GM18861 (cell line): ENCODE measurements at regions not wholly inside any gene's neighbourhood (a gene's known extent, or its start where the extent isn't known, plus 50 kb on each side); places are given as distances from the start of the nearest gene placed in this dataset.
"Not testable (repeated sequence)": the region's sequence is repeated elsewhere in the genome, so short reads cannot be mapped to it uniquely, and the experiment has no call there.

ENCODE experiments used
- ATAC-seq: cut with Tn5 transposase; IDR thresholded peaks from one replicate; pipeline ENCODE4 v1.9.1; 2021; ENCODE audit not compliant: unreplicated experiment

DNA sequence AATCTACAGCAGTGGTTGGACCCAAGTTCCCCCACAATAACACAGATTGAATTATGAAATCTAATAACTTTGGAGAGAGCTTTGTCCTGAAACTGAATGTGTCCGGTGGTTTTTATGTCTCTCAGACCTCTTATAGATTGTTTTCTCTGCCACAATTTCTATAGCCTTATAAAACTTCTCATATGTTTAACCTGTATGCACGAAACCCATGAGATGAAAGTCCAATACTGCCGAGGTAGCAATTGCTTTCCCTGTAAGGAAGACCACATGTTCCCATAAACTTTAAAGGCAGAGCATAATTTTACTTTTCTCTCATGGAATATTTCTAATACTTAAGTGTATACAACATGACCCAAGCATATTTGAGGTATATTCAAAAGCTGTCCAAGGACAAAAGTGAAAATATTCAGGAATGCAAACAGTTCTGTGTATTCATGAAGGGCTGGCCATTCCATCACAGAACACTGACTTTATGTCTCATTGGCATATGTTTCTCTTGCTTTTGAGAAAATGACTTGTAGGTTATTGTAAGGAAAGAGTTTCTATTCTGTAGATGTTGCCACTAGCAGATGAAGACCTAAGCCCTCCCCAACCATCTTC is 94.4 kb upstream of the TLE4 start:
- ATAC-seq, result no peak

DNA sequence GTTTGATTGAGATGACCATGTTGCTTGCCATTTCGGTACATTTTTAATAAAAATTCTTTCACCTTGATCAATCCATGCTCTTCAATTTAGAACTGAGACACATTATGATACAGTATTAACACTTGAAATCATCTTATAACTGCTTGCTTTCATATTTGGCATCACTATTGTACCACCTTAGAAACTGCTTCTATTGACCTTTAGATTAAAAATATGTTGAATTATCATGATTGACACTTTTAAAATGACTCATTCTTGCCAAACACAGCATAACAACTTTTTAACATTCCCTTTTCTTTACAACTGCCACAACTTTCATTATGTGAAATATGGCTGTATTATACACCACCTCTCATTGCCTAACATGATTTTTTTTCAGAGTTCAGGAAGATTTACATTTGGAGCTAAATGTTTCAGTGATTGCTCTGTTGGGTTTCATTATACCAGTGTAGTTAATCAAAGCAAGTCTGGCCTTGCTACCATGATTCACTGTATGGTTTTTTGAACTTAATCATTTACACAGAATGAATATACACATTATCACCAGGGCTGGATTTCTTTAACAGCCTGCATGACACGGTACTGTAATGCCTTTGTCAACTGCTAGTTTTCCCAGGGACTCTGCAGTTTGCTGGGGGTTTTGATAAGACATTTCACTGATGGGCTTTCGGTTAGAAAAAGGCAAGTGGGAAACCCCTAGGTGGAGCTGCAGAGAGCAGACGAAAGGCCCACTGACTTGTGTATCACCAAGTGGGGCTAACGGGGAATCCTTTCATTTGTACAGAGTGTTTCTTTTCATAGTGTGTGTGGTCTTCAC is 93.6 kb upstream of the TLE4 start:
- ATAC-seq, result peak; percentile 45

GRCh38 chr9:79480639-79481038 is 91.1 kb upstream of the TLE4 start:
- no peak for ATAC-seq

DNA sequence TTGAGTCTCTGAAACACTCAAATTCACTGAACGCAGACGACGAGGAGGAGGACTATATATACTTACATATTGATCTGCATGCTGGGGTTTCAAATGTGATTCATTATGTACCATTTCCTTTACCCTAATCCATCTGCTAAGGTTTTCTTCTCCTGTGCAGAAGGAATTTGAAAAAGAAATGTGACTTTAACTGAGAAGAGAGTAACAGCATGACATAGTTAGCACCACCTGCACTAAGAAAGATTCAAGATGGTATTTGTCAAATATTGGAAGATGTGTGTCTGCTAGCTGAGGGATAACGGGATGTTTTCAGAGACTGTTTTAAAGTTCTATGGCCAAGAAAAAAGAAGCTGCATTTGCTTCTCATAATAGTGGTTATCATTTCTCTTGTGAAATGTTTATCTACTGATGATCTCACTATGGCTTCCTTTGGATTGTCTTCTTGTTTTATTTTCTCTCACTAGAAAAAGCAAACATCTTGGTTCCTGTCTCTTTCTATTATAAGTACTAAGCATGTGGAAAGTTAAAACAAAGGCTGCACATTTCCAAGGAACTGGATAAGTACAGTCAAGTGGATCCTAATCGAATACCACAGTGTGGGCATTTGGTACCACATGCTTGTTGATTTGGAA is 89.8 kb upstream of the TLE4 start:
- ATAC-seq, result no peak

DNA sequence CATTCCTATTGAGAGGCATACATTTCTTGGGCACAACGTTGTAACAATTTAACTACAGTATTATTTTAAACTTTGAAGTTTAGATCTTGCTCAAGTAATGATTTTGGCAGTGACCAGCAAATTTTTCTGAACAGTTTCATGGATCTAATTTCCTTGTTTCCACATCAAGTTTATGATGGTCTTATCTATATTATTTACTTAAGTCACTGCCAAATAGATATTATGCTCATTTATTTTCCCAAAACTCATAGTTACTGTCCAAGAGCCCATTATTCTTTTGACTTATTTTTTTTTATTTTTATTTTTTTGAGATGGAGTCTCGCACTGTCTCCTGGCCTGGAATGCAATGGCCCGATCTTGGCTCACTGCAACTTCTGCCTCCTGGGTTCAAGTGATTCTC is 86.5 kb upstream of the TLE4 start:
- ATAC-seq, result no peak

- ATAC-seq, result no peak
Measured at GRCh38 chr9:79489261-79490000, 82.3 kb upstream of the TLE4 start.

DNA sequence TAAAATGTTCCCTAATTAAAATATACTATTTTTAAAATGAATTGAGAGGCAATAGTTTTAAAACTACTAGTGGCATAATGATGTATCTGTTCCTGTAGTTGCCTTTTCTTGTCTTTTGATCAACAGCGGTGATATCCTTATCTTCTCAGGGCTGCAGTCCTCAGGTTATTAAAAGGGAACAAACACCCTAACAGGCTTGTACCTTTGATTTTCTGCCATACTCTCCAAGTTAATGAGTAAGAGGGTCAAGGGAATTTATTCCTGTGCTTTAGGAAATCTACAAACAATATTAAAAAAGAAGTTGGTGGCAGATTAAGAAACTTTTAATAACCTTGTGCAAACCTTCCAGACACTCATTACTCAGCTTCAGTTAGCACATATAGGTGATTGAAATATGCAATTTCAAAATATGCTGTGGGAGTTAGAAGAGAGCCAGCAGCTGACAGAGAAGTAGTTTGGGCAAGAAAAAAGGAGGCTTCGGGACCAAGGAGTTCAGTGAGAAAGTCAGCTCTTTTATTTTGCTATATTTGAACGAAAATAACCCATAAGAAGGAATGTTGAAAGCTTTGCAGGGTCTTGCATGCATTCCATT is 81.0 kb upstream of the TLE4 start:
- ATAC-seq, result no peak

DNA sequence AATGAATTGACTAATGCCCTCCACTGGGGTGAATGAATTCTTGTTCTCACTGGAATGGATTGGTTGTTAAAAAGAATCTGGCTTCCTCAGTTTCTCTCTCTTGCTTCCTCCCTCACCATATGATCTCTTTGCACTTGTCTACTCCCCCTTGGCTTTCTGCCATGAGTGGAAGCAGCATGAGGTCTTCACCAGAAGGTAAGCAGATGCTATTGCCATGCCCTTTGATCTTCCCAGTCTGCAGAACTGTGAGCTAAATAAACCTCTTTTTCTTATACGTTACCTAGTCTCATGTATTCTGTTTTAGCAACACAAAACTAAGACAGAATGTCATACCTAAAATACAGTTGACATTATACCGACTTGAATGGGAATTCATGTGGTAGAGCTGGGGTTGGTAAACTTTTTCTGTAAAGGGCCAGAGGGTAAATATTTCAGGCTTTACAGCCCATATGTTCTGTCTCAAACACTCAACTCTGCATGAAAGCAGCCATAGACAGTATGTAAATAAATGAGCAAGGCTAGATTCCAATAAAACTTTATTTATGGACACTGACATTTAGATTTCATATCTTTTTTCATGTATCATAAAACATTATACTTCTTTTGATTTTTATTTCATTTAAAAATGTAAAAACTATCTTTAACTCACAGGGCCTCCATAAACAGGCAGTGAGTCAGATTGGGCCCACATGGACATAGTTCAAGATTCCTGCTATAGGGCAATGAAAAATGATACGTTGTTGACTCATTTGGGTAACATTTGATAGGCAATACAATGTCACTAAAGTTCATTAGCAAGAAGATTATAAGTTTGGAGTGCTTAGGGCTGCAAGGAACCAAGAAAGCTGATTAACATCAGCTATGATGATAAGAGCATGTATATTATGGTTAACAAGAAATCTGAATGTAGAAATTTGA is 79.4 kb upstream of the TLE4 start:
- ATAC-seq, result no peak

- ATAC-seq, result not testable (repeated sequence)
Measured at GRCh38 chr9:79500196-79500864, 71.4 kb upstream of the TLE4 start.

DNA sequence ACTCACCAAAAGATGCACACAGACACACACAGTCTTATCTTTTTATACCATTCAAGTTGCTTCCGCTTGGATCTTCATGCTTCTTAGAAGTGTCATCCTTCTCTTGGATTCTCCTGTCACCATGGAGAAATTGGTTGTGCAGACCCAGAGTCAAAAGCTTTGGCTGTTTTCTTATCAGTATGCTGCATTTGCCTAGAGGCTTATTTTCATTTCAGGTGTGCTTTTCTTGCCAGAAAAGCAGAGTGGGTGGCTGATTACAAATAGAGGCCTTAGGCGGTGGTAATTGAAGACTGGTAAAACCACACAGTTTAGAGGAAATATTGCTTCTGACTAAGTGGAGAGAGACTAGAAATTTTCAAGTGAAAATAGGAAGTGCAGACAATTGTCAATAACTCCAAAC is 70.2 kb upstream of the TLE4 start:
- ATAC-seq, result no peak

DNA sequence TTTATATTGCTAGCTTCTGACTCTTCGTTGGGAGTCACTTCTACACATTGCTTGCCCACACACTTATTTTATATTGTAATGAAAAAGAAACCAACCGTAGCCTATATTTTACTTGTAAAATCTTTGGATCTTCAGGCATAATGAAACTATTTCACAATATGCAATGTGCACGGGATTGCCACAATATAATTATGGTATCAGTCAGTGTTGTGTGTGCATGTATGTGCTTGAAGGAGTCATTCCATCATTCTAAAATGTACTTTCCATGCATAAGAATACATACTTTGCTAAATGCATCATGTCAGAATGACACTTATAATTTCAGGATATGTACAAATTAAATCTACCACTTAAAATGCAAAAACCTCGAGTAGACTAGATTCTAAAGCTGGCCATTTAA is 64.0 kb upstream of the TLE4 start:
- ATAC-seq, result no peak

GRCh38 chr9:79512251-79512650 is 59.5 kb upstream of the TLE4 start:
- no peak for ATAC-seq
